HCT116 (cell line): ENCODE measurements at regions not wholly inside any gene's neighbourhood (a gene's known extent, or its start where the extent isn't known, plus 50 kb on each side); places are given as distances from the start of the nearest gene placed in this dataset.

Experiments used
- ATAC-seq: fragments of 200-7000 bp; cut with Tn5 transposase; 2 replicates; pipeline ENCODE4 v1.9.1; 2020; ENCODE audit warnings: mild to moderate bottlenecking, moderate library complexity
- BruUV-seq: library from RNA; stranded (reverse); fragments of 400-500 nt; replicated peaks from 2 replicates; lab custom pipeline; 2021; lab: Mats Ljungman, UMichigan
- CTCF ChIA-PET: fragments of 300-600 bp; sonication (Branson Sonifier 250); formaldehyde crosslinking; loops from one replicate; lab custom pipeline; 2021; ENCODE audit warnings: antibody characterized with exemption; lab: Charles Lee
- POLR2A ChIA-PET: fragments of 300-600, 350-600 bp; sonication (Branson Sonifier 250); formaldehyde crosslinking; loops from one replicate; lab custom pipeline; 2021; ENCODE audit warnings: antibody characterized with exemption; lab: Charles Lee
- RAD21 ChIA-PET, 2 experiments: fragments of 300-600 bp; sonication (Branson Sonifier 250); formaldehyde crosslinking; loops; one replicate each; lab custom pipeline; 2023; ENCODE audit warnings: low total read pairs in 2 of 2; ENCODE audit not compliant: uncharacterized antibody in 2 of 2, unreplicated experiment in 2 of 2, low non-redundant PET in 1 of 2; lab: Charles Lee
- DNase-seq: peaks from one replicate; pipeline ENCODE4 v3.0.0-alpha.2; 2010; ENCODE audit warnings: low read depth, low spot score
- H2AFZ ChIP-seq: fragments of 200-600 bp; shearing (Covaris generic), sonication (generic); 2 replicates; pipeline ENCODE4 v1.6.1; 2017; ENCODE audit warnings: low read depth, mixed run types, mixed read lengths, antibody characterized with exemption, low read length; ENCODE audit not compliant: poor library complexity, severe bottlenecking
- H3K27ac ChIP-seq: 2 replicates; pipeline ENCODE4 v1.5.1; 2012; ENCODE audit warnings: low read depth, low read length
- H3K27me3 ChIP-seq: fragments of 200-600 bp; sonication (generic); 2 replicates; pipeline ENCODE4 v1.6.1; 2016; ENCODE audit warnings: mixed run types, low read length, mixed read lengths; ENCODE audit not compliant: insufficient read depth
- H3K36me3 ChIP-seq, 2 experiments: fragments of 200-500 bp in 1 of 2; fragments of 200-600 bp in 1 of 2; sonication (Bioruptor generic) in 1 of 2; sonication (generic) in 1 of 2; 2 replicates each; pipeline versions ENCODE4 v1.5.1 to v1.6.1; 2014 to 2016; ENCODE audit warnings: low read length in 2 of 2, inconsistent platforms in 1 of 2, mixed read lengths in 1 of 2, mixed run types in 1 of 2; ENCODE audit not compliant: insufficient read depth in 2 of 2, control insufficient read depth in 1 of 2
- H3K4me1 ChIP-seq, 2 experiments: fragments of 200-600 bp in 1 of 2; sonication (generic) in 1 of 2; 2 replicates each; pipeline versions ENCODE4 v1.5.1 to v1.6.1; 2012 to 2017; ENCODE audit warnings: low read length in 2 of 2, inconsistent platforms in 1 of 2, mild to moderate bottlenecking in 1 of 2, mixed read lengths in 1 of 2, mixed run types in 1 of 2, moderate library complexity in 1 of 2; ENCODE audit not compliant: insufficient read depth in 2 of 2, control insufficient read depth in 1 of 2
- H3K4me2 ChIP-seq: fragments of 200-600 bp; sonication (generic); 2 replicates; pipeline ENCODE4 v1.6.1; 2017; ENCODE audit warnings: mixed run types, low read length, mixed read lengths
- H3K4me3 ChIP-seq, 2 experiments: fragments of 200-600 bp in 1 of 2; sonication (generic) in 1 of 2; replicated peaks in 1 of 2; 2 replicates each; pipeline ENCODE4 v1.5.1; 2011 to 2016; ENCODE audit warnings: low read length in 2 of 2, control low read depth in 1 of 2, low read depth in 1 of 2, mild to moderate bottlenecking in 1 of 2, mixed read lengths in 1 of 2, mixed run types in 1 of 2
- H3K79me2 ChIP-seq: fragments of 200-600 bp; sonication (generic); 2 replicates; pipeline ENCODE4 v1.6.1; 2017; ENCODE audit warnings: mild to moderate bottlenecking, mixed run types, low read length, moderate library complexity, mixed read lengths; ENCODE audit not compliant: insufficient read depth
- H3K9ac ChIP-seq: fragments of 200-600 bp; sonication (generic); 2 replicates; pipeline ENCODE4 v1.6.1; 2016; ENCODE audit warnings: low read length, mixed read lengths
- H3K9me2 ChIP-seq: fragments of 200-600 bp; sonication (generic), shearing (Covaris generic); 2 replicates; pipeline ENCODE4 v1.6.1; 2017; ENCODE audit warnings: mixed run types, mild to moderate bottlenecking, moderate library complexity; ENCODE audit not compliant: insufficient read depth
- H3K9me3 ChIP-seq, 2 experiments: fragments of 200-500 bp in 1 of 2; fragments of 200-600 bp in 1 of 2; sonication (Bioruptor generic) in 1 of 2; sonication (generic) in 1 of 2; 2 replicates each; pipeline ENCODE4 v1.6.1; 2014 to 2017; ENCODE audit warnings: low read length in 2 of 2, mixed read lengths in 2 of 2, inconsistent platforms in 1 of 2, low read depth in 1 of 2, mild to moderate bottlenecking in 1 of 2, mixed run types in 1 of 2, moderate library complexity in 1 of 2; ENCODE audit not compliant: control insufficient read depth in 1 of 2, insufficient read depth in 1 of 2
- H4K20me1 ChIP-seq: fragments of 200-600 bp; sonication (generic), shearing (Covaris generic); 2 replicates; pipeline ENCODE4 v1.6.1; 2017; ENCODE audit warnings: mixed run types, mild to moderate bottlenecking, moderate library complexity; ENCODE audit not compliant: insufficient read depth
- CEBPB ChIP-seq: IDR thresholded peaks from 2 replicates; pipeline ENCODE4 v1.6.1; 2012; ENCODE audit warnings: low read depth
- CTCF ChIP-seq, 3 experiments: fragments of 200-600 bp in 1 of 3; sonication (generic) in 1 of 3; IDR thresholded peaks in 2 of 3; conservative IDR thresholded peaks in 1 of 3; 2 replicates each; pipeline ENCODE4 v1.5.1; 2012 to 2017; ENCODE audit warnings: low read depth in 2 of 3, low read length in 2 of 3, antibody characterized with exemption in 1 of 3, borderline replicate concordance in 1 of 3, control low read depth in 1 of 3, mild to moderate bottlenecking in 1 of 3, mixed read lengths in 1 of 3, mixed run types in 1 of 3, moderate library complexity in 1 of 3; ENCODE audit not compliant: insufficient read depth in 1 of 3
- EGR1 ChIP-seq: IDR thresholded peaks from 2 replicates; pipeline ENCODE4 v1.6.1; 2012; ENCODE audit warnings: low read depth
- EZH2 ChIP-seq: fragments of 200-600 bp; sonication (generic); IDR thresholded peaks from 2 replicates; pipeline ENCODE4 v1.6.1; 2017; ENCODE audit warnings: antibody characterized with exemption, mixed run types
- EZH2phosphoT487 ChIP-seq: fragments of 200-600 bp; IDR thresholded peaks from 2 replicates; pipeline ENCODE4 v1.6.1; 2018; ENCODE audit warnings: antibody characterized with exemption, borderline replicate concordance
- FOSL1 ChIP-seq: IDR thresholded peaks from 2 replicates; pipeline ENCODE4 v1.6.1; 2012; ENCODE audit warnings: low read depth
- JUND ChIP-seq: IDR thresholded peaks from 2 replicates; pipeline ENCODE4 v1.6.1; 2012
- POLR2A ChIP-seq: IDR thresholded peaks from 2 replicates; pipeline ENCODE4 v1.7.0; 2011; ENCODE audit warnings: borderline replicate concordance; ENCODE audit not compliant: insufficient read depth, insufficient read length; ENCODE audit errors: extremely low read depth
- POLR2AphosphoS5 ChIP-seq: IDR thresholded peaks from 2 replicates; pipeline ENCODE4 v1.6.1; 2011; ENCODE audit warnings: mild to moderate bottlenecking, low read depth, low read length, moderate library complexity
- RAD21 ChIP-seq: IDR thresholded peaks from 2 replicates; pipeline ENCODE4 v1.6.1; 2012; ENCODE audit warnings: low read depth, mild to moderate bottlenecking
- SIN3A ChIP-seq: IDR thresholded peaks from 2 replicates; pipeline ENCODE4 v1.6.1; 2012; ENCODE audit warnings: low read depth
- TCF7L2 ChIP-seq: IDR thresholded peaks from 2 replicates; pipeline ENCODE4 v1.7.0; 2011; ENCODE audit warnings: borderline replicate concordance, inconsistent platforms; ENCODE audit not compliant: insufficient read depth, insufficient read length; ENCODE audit errors: extremely low read depth
- ZBTB33 ChIP-seq: IDR thresholded peaks from 2 replicates; pipeline ENCODE4 v1.6.1; 2011; ENCODE audit warnings: mild to moderate bottlenecking, low read length, moderate library complexity; ENCODE audit not compliant: insufficient replicate concordance; ENCODE audit errors: extremely low read depth
- ZFX ChIP-seq: fragments of 450-650 bp; IDR thresholded peaks from 2 replicates; pipeline ENCODE4 v1.6.1; 2017
- ZNF274 ChIP-seq: fragments of 200-500 bp; sonication (Bioruptor generic); IDR thresholded peaks from 2 replicates; pipeline ENCODE4 v1.6.1; 2014; ENCODE audit warnings: mild to moderate bottlenecking, low read depth, low read length, inconsistent platforms
- intact Hi-C: fragments of 100-400 bp; cut with micrococcal nuclease; formaldehyde crosslinking; loops from 2 replicates; pipeline ENCODE4 v1.10.0; 2022
- TF ChIP-seq, protein P1 (sequence below): IDR thresholded peaks from 2 replicates; pipeline ENCODE4 v1.6.1; 2012

GRCh38 chr15:77857419-77857818 is 220.1 kb downstream of the TBC1D2B start:
- H4K20me1 ChIP-seq, result no peaks in the 10 kb centered on the region
- no peak overlapping the region for H2AFZ ChIP-seq
- peaks cover 0 to 6% of the 10 kb centered on the region in 2 experiments; a peak in 1 of 4 replicates for H3K4me1 ChIP-seq
- H3K4me3 ChIP-seq, result no peak overlapping the region
- TF ChIP-seq EGR1 (no peak), EZH2 (no peak), POLR2A (no peak), FOSL1 (no peak), POLR2AphosphoS5 (no peak), SIN3A (no peak), JUND (no peak)
- CTCF ChIA-PET, result interaction anchor here (0.8 kb wide), 1 partner anchor 43 kb away, joined by 3 read pairs; no protein-coding TSS in a partner anchor
- RAD21 ChIA-PET, result no interaction called here
- DNase-seq (no peak), ATAC-seq (no peak)
- H3K9me3 ChIP-seq, result no peaks in the 10 kb centered on the region
- no peak overlapping the region for H3K4me2 ChIP-seq
- intact Hi-C loops, result no loop called here
- POLR2A ChIA-PET, result no interaction called here
- H3K79me2 ChIP-seq, result no peaks in the 10 kb centered on the region
- no peaks in the 10 kb centered on the region for H3K9me2 ChIP-seq
- no peaks in the 10 kb centered on the region for H3K36me3 ChIP-seq
- H3K27ac ChIP-seq, result no peak overlapping the region
- BruUV-seq, result no TSS peak
- peaks cover 26% of the 10 kb centered on the region; the same call in 1 of the 2 replicates for H3K27me3 ChIP-seq
- no peak overlapping the region for H3K9ac ChIP-seq

- Histone ChIP-seq H3K36me3 (no peaks in the 10 kb centered on the region), H3K79me2 (no peaks in the 10 kb centered on the region), H3K27ac (no peak overlapping the region), H3K27me3 (peaks cover 26% of the 10 kb centered on the region; the same call in 1 of the 2 replicates), H3K9me2 (no peaks in the 10 kb centered on the region), H3K9ac (no peak overlapping the region), H4K20me1 (no peaks in the 10 kb centered on the region), H3K4me1 (peaks cover 0 to 6% of the 10 kb centered on the region in 2 experiments; a peak in 1 of 4 replicates), H3K4me2 (no peak overlapping the region), H3K4me3 (no peak overlapping the region), H3K9me3 (no peaks in the 10 kb centered on the region), H2AFZ (no peak overlapping the region)
- no peak for DNase-seq
- no peak for ATAC-seq
- no TSS peak for BruUV-seq
- POLR2A ChIA-PET, result no interaction called here
- CTCF ChIA-PET, result interaction anchor here (0.8 kb wide), 1 partner anchor 43 kb away, joined by 3 read pairs; no protein-coding TSS in a partner anchor
- RAD21 ChIA-PET, result no interaction called here
- intact Hi-C loops, result no loop called here
- TF ChIP-seq TCF7L2 (no peak), ZFX (no peak), ZBTB33 (no peak), ZNF274 (no peak), SIN3A (no peak), POLR2AphosphoS5 (no peak), CEBPB (no peak), FOSL1 (no peak), RAD21 (no peak), EGR1 (no peak), EZH2phosphoT487 (no peak), CTCF (IDR thresholded peaks at IDR 0.05 in 2 of 3, conservative IDR thresholded peaks at IDR 0.05 in 1 of 3; ENCODE audit: borderline replicate concordance in 1 of 3, insufficient read depth in 1 of 3, low read depth in 2 of 3, low read length in 2 of 3) (no peak)
- TF ChIP-seq, protein P1, sequence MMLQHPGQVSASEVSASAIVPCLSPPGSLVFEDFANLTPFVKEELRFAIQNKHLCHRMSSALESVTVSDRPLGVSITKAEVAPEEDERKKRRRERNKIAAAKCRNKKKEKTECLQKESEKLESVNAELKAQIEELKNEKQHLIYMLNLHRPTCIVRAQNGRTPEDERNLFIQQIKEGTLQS, result no peak
Observed at GRCh38 chr15:77856705-77857346, 220.7 kb downstream of the TBC1D2B start.
